GM19035 (cell line): ENCODE measurements at regions not wholly inside any gene's neighbourhood (a gene's known extent, or its start where the extent isn't known, plus 50 kb on each side); places are given as distances from the start of the nearest gene placed in this dataset.

Experiments
- ATAC-seq: cut with Tn5 transposase; IDR thresholded peaks from one replicate; pipeline ENCODE4 v1.9.1; 2021; ENCODE audit not compliant: unreplicated experiment

DNA sequence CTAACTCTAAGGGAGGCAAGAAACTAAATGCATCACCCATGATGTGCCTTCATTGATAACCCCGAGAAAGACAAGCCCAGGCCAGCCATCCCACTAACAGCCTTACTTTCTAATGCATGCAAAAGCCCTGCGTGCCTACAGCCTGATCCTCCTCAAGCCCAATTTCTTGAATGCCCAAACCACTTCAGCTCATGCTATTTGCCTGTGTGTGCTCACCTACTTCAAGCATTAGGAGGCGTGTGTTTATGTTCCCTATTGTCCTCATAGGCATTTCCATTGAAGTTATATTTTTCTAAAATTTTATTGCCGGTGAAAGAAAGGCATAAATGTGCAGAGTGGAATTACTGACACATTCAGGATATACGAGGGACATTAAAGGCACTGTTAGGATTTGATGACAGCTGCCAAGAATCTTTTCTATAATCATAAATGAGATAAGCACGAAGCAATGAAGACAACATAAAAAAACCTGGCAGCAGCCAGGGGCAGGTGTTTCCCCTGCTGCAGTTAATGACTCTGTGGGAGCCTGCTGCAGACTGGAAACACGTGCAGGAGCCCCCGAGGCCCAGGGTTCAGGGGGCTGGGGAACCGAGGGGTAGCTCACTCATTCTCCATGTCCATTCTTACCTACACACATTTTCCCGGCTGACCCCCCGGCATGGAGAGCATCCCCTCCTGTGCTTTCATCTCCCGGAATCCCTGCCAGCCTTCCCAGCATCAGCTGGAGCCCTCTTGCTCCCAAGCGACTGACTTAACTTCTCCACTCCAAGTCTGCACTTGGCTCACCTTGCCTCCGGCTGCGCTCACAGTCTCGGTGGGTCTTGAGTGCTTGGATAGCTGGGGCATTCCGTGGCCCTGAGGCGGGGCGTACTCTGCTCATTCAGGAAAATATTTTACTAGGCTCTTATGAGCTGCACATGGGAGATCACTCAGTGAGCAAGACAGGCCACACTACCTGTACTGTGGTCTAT, 292.3 kb upstream of the SIX2 start:
- no peak for ATAC-seq

DNA sequence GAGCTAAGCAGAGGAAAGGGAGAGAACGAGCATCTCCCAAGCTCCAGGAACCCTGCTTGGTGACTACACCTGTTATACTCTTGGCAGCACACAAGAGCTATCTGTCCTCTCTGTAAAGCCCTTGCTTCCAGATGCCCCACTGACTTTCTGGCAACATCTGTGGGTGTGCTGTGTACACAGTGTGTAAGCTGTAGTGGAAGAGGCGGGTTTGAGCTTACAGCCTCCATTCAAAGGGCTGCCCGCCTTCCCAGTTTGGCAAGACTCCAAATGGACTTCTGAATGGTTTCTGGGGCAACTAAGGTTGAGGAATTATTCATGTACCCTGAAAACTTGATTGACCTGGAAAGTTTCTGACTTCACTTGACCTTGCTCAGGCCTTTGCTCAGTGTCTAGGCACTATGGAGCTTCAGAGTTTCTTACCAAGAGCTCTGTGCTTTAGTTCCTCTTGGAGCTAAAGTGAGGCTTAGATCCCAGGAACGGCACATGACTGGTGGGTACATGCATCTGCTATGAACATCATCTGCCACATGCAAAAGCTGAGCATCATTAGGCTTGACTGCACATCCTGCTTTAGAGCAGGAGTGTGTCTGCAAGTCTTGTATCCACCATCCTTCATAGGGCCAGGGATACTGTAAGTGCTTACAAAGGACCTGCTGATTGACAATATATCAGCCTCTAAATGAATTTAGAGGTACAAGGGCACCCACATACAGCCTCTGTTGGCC, 290.9 kb upstream of the SIX2 start:
- ATAC-seq = no peak

DNA sequence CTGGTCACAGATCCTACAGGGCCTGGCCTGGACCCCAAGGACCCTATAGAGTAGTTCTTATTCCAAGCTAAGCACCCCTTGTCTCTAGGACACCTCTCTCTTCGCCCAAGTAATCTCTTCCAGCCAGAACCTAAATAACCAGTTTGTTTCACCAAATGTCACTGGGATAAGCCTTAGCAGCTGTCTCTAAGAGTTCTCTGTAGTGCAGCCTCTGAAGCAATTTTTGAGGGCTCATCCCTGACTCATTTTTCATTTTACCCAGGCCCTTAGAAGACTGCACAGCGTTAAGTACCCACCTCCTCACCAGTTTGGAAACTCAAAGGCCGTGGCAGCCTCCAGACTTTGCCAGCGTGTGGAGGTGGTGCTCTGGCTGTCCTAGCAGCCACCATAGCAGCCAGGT, 290.1 kb upstream of the SIX2 start:
- no peak for ATAC-seq

DNA sequence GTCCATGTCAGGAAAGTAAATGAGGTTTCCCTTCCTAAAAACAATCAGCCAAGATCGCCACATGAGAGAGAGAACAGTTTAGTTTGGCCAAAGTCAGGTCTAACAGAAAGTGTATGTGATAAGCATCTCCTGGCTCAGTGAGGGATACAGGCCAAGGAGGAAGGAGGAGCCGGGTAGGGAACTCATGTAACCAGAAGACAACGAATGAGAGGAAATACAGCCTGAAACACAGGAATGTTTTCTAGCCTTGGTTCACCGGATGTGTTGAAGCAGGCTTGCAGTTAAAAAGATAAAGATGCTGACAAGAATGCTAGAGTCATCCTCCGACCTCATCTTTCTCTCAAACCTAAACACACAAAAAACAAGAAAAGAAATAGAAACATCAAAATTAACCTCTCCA, 283.9 kb upstream of the SIX2 start:
- ATAC-seq = no peak

DNA sequence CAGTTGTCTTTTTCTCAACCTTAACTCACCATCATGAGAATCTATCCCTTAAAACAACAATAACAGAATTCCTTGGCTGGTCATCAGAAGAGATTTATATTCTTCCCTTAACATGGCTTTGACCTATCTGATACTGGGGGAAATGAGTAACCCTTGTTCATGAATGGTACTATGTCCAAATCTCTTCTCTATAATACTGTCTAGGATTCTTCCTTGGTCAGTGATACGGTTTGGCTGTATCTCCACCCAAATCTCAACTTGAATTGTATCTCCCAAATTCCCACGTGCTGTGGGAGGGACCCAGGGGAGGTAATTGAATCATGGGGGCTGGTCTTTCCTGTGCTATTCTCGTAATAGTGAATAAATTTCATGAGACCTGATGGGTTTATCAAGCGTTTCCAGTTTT, 282.0 kb upstream of the SIX2 start:
- ATAC-seq = no peak

DNA sequence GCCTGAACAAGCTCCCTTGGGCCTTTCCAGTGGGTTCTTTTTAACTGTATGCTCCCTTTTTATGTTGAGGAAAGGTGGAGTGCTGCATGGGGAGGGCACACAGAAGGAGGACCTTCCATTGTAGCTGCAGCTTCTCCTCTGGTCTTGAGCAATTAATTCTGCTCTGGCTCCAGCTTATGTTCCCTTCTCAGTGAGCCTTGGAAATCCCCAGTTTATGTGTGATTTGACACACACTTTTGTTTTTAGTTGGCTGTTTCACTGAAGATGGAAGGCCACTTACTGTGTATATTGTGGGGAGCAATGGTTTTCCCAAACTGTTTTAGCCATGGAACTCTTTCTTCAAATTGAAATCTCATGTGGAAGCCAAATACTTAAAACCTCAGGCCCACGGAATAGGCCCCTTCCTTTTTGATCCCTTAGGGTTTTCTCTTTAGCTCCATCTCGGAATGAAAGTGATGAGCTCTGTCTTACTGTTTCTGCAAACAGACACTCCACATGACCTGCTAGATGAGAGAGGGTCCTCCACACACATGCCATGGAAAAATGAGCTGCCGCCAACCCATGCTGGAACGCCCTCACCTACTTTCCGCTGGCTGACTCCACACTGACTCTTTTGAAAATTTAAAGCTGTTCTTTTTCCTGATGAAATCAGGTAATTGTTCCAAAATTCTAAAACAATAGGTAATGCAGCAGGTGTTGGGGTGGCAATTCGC, 280.9 kb upstream of the SIX2 start:
- no peak for ATAC-seq

DNA sequence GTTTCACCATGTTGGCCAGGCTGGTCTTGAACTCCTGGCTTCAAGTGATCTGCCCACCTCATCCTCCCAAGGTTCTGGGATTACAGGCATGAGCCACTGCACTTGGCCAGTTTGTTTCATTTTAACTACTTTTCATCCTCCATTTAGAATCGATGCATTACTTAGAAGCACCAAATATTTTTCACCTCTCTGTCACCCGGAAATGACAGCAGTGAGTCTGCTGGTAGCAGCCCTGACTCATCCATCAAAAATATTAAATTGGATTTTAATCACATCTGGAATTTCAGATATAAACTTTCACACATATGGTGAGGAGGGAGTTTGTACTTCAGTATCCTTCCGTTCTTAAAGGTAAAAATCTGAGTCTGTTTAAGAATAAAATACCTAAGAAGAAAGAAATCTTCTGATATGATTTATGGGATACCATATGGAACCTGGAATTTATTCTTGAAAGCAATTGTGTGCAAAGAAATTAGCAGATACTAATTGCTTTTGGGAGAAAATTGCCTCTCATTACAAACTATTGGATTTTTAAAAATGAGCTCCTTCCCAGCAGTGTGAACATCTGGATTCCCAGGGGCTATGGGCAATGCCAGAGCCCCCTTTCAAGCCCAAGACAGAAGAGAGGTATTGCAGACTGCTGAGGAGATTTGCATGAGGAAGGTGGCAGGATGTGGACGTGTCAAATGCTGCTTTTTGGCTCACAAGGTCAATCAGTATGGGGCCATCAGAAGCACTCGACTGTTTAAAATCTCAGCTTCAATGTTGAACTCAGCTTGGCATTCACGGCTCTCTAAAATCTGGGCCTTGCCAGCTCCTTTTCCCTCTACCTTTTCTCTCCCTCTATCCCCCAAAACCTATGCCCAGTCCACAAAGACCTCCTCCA, 279.5 kb upstream of the SIX2 start:
- ATAC-seq = no peak

DNA sequence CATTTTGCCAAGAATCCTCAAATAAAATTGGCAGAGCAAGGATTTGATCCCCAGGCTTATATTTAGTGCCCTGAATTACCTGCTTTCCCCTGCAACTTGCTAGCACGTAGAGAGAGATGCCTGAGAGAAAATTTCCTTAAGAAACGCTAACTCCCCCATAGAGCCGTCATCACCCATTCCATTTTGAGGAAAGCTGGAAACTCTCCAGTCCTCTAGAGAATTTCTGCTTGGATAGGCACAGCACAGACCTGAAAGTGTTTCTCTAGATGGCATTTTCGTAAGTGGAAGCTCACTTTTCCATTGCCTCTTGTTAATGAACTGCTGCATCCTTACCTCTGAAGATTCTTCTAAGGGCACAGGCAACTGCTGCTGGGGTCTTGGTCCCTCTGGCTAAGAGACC, 277.8 kb upstream of the SIX2 start:
- ATAC-seq = no peak

DNA sequence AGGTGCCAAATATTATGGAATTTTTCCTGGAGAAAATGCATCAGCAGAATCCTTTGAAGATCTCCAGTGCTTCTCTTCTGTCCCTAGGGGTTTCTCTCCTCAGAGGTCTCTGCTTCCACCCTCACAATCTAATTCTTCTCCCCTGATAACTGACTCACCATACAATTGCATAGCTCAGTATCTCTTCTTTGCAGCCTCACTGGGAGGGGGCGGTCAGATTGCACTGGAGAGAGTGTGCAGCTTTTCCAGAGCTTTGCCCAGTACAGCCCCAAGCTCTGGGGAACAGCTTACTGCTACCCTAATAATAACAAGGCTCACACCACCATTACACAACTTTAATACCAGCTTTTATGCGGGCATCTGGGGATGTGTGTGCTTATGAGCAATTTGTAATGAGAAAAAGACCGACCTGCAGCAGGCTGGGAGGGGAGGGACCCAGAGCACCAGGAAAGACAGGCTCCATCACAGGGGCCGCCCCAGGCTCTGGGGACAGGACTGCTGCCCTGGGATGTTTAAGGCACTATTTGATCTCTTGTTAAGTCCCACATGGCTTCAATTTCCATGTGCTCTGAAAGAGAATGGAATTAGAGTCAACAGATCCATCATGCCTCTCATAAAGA, 276.6 kb upstream of the SIX2 start:
- ATAC-seq = no peak

DNA sequence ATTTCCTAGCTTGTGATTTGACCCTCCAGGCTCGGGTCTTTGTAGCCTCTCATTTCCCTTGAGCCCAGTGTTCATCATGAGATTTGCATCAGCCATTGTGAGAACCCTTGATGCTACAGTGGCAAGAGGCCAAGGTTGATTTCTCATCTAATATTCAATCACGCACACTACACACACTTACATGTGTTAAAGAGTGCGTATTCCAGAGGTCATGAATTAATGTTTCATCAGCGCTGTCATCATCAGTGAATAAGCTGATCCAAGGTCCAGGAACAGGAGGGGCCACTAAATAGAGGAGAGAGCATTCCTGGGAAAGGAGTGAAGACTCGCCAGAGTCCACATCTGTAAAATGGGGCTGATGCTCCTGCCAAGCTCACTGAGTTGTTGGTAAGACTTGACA, 276.1 kb upstream of the SIX2 start:
- no peak for ATAC-seq

DNA sequence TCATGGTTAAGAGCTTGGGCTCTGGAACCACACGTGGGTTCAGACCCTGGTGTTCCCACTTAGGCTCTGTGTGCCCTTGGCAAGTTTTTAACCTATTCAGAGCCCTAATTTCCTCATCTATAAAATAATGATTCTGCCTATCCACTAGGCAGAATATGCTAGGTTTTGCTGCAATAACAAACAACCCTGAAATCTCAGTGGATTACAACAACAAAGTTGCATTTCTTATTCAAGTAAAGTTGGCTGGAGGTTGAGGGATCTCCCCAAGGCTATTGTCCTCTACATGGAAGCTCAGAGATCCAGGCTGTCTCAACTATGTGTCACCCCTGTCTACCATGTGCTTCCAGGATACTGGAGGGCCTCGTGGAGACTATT, 275.4 kb upstream of the SIX2 start:
- ATAC-seq = no peak

DNA sequence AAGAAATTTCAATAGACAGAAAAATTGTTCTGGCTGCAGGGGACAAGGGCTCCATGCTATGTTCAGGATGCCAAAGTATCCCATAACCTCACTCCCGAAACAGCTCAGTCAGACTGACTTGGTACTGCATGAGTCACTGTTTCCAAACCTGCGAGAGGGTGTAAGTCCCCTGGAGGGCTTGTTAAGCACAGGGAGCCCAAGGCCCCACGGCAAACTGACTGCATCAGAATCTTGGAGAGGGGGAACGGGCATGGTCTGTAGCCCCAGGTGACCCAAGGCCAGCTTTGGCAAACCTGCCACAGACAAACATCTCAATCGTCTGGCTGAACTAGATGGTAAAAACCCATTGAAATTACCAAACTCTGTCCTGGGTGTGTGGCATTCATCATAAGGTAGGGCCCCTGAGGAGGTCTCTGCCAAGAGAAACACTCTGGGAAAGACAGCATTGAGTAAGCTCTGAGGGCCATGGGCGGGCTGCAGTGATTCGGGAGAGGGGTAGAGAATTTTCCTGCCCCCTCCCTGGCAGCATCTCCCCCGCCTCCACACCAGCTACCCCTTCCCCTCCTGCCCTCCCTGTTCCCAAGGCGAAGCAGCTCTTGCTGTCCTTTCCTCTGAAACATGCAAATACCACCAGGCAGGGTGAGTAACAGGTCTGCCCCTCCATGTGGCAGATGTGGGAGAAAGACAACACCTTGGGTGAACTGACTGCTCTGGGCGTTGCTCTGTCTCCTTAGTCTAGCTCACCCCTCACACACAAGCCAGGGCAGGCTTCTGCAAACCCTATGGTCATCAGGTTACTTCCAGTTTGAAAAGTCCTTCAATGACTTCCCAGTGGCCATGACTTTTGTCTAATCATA, 274.7 kb upstream of the SIX2 start:
- no peak for ATAC-seq

DNA sequence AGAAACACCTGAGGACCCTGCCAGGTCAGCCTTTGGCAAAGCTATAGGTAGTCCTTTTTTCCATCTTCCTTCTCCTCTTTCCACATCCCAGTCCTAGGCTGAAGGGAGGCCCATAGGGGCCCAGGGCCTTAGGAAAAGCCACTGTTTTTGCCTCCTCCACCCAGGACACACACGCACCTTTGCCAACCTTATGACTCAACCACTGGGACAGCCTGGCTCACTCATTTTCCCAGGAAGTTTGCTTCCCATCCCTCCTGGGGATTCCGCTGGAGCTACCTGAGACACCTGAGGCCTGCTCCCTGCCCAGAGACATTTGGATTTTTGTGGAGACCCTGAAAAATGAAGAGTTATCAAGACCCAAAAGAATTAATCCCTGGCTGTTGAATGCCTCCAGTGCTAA, 273.4 kb upstream of the SIX2 start:
- no peak for ATAC-seq

DNA sequence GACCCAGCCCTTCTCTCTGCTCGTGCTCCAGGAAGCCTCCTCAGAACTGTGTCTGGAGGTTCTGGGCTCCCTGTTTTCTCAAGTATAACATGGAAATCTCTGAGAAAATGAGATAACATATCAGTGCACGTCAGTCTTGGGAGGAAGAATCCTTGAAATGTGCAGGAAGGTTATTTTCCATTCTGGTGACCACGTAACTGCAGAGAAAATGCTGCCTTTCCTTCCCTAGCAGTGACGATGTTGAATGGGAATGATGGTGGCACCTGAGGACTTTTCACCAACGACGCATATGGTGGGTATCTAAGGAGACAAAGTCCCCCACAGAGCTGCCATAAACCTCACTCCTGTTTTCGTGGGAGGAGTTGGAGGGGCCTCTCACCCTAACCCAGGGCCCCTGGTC, 272.1 kb upstream of the SIX2 start:
- no peak for ATAC-seq

DNA sequence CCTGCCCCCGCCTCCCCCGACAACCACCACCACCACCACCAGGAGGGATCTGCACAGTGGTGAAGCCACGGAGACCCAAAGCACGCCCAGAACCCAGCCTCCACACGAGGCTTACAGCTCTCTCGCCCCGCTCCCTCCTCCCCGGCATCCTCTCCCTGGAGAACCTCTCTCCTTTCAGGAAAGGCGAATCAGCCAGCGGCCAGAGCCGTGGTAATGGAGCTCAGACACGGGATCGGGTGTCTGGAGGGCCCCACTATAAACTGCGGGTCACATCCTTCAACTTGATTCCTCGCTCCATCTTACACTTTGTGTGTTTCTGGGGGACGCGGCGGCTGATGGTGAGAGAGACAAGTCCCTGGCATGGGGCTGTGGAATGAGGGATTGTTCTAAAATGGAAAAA, 271.5 kb upstream of the SIX2 start:
- no peak for ATAC-seq

DNA sequence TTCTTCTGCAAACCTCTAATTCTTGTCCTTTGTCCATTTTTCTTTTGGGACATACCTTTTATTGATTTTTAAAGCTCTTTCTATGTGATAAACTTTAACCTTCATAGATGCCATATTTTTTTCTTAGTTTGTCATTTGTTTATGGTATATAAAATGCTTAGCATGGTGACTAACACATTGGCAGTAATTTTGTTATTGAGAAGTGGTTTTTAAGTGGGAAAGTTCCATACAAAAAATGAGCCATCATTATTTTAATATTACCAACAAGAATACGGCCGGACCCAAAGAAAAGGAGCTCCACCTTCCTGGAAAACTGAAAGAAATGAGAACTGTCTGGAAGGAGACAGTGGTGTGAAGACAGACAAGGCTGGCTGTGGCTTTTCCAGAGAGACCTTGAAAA, 270.1 kb upstream of the SIX2 start:
- ATAC-seq = no peak

DNA sequence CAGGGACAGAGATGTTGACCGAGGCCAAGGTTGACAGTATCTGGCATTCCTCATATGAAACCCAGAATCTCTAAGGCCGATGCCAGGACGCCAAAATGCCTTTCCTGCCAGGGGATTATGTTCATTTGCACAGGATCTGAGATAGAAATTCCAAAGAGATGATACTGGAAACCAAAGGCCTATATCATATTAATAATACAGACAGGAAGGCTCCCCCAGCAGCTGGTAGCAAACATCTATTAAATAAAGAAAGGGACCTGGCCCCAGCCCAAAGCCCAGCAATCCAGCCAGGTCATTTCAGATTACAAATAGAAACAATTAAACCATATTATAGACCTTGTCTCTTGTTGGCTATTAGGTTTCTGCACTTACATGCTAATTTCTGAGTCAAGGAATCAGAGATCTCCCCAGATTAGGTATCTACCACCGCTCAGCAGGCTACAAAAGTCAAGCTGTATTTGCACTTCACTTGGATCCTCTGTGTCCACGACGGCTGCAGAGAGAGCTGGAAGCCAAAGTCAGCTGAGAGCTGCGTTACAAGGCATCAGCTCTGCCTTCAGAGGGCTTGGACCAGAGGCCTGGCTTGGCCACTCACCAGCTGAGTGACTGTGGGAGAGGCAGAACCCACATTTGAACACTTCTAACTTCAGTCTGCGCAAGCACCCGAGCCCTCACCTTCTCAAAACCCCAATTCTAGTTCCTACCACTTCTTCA, 269.3 kb upstream of the SIX2 start:
- no peak for ATAC-seq

DNA sequence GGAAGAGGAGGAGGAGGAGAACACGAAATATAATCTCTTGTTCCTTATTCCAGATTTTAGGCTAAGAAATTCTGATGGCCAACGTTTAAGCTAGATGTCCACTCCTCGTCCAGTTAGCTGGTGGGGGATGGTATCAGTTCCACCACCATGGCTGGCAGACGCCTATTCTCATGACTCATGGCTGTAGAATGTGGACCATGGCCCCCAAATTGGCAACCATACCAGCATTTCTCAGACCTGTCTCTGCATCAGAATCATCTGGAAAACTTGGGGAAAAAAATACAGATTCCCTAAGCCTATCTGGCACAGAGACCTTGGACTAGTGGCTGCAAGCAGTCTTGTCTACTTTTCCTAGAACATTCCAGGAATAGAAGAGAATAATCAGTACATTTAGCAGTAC, 267.7 kb upstream of the SIX2 start:
- ATAC-seq = no peak

DNA sequence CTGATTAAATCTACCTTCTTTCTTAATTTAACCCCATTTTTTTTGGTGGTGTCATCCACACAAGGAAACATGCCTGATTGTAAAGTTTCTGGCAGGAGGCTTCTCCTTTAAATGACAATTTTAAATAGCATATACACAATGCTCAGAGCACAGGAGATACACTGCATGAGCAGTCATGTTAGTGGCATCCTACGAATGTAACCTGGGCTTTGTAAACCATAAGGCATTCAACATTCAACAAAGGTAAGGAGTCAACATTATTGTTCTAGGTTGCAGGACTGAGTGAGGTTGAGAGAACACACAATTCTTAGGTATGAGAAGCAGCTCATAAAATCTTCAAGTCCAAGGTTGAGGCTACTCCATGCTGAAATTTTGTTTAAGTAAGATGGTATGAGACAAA, 266.6 kb upstream of the SIX2 start:
- no peak for ATAC-seq
